Neural crest cell (in vitro differentiated cells): ENCODE measurements at regions not wholly inside any gene's neighbourhood (a gene's known extent, or its start where the extent isn't known, plus 50 kb on each side); places are given as distances from the start of the nearest gene placed in this dataset.

Source experiments
- DNase-seq: peaks from one replicate; pipeline ENCODE4 v3.0.0; 2021; ENCODE audit warnings: low read depth, mixed read lengths, low spot score
- H3K27ac Mint-ChIP-seq: one replicate; pipeline ENCODE4 v1.8.0; 2021; ENCODE audit warnings: mild to moderate bottlenecking, mixed read lengths; ENCODE audit not compliant: unreplicated experiment
- H3K27me3 Mint-ChIP-seq: 2 replicates; pipeline ENCODE4 v1.8.0; 2021; ENCODE audit warnings: low read depth, mild to moderate bottlenecking, mixed read lengths
- H3K36me3 Mint-ChIP-seq: 2 replicates; pipeline ENCODE4 v1.8.0; 2021; ENCODE audit warnings: low read depth, mild to moderate bottlenecking, mixed read lengths
- H3K4me1 Mint-ChIP-seq: 2 replicates; pipeline ENCODE4 v1.8.0; 2021; ENCODE audit warnings: mixed read lengths
- H3K4me3 Mint-ChIP-seq: one replicate; pipeline ENCODE4 v1.8.0; 2021; ENCODE audit warnings: mild to moderate bottlenecking, mixed read lengths
- H3K9me3 Mint-ChIP-seq: 2 replicates; pipeline ENCODE4 v1.8.0; 2021; ENCODE audit warnings: mixed read lengths
- CTCF ChIP-seq: fragments of 200-600 bp; sonication (generic); conservative IDR thresholded peaks from 2 replicates; pipeline ENCODE4 v1.5.0; 2021; ENCODE audit warnings: antibody characterized with exemption, mild to moderate bottlenecking

GRCh38 chr10:754914-755313 is 65.4 kb upstream of the DIP2C start:
- TF ChIP-seq CTCF: no peak
- no peak for DNase-seq
- Mint-ChIP-seq H3K27me3 (peaks cover 8% of the 10 kb centered on the region), H3K4me3 (no peak overlapping the region), H3K36me3 (peaks cover 5% of the 10 kb centered on the region), H3K9me3 (peaks cover 17% of the 10 kb centered on the region), H3K4me1 (no peaks in the 10 kb centered on the region), H3K27ac (no peak overlapping the region)

- Mint-ChIP-seq H3K27me3 (peaks cover 6% of the 10 kb centered on the region), H3K27ac (no peak overlapping the region), H3K36me3 (peaks cover 5% of the 10 kb centered on the region), H3K9me3 (peaks cover 17% of the 10 kb centered on the region), H3K4me3 (no peak overlapping the region), H3K4me1 (no peaks in the 10 kb centered on the region)
- no peak for TF ChIP-seq CTCF
- DNase-seq: no peak
Observed at GRCh38 chr10:753530-753929, 64.1 kb upstream of the DIP2C start.

GRCh38 chr10:740936-741431 is 51.5 kb upstream of the DIP2C start:
- Mint-ChIP-seq H3K4me1 (no peaks in the 10 kb centered on the region), H3K9me3 (peaks cover 3% of the 10 kb centered on the region), H3K4me3 (no peak overlapping the region), H3K27me3 (peaks cover 4% of the 10 kb centered on the region), H3K27ac (peak overlapping the region; percentile 55), H3K36me3 (peaks cover 4% of the 10 kb centered on the region)
- TF ChIP-seq CTCF: no peak
- DNase-seq: no peak

- H3K36me3 Mint-ChIP-seq: peaks cover 3% of the 10 kb centered on the region
- H3K4me1 Mint-ChIP-seq: no peaks in the 10 kb centered on the region
- no peak overlapping the region for H3K4me3 Mint-ChIP-seq
- no peak for TF ChIP-seq CTCF
- H3K27ac Mint-ChIP-seq: no peak overlapping the region
- H3K27me3 Mint-ChIP-seq: peaks cover 6% of the 10 kb centered on the region
- DNase-seq: no peak
- no peaks in the 10 kb centered on the region for H3K9me3 Mint-ChIP-seq
Observed at GRCh38 chr10:739403-739802, 49.9 kb upstream of the DIP2C start.
